ENCODE measurements at regions not wholly inside any gene's neighbourhood (a gene's known extent, or its start where the extent isn't known, plus 50 kb on each side); places are given as distances from the start of the nearest gene placed in this dataset.

DNA sequence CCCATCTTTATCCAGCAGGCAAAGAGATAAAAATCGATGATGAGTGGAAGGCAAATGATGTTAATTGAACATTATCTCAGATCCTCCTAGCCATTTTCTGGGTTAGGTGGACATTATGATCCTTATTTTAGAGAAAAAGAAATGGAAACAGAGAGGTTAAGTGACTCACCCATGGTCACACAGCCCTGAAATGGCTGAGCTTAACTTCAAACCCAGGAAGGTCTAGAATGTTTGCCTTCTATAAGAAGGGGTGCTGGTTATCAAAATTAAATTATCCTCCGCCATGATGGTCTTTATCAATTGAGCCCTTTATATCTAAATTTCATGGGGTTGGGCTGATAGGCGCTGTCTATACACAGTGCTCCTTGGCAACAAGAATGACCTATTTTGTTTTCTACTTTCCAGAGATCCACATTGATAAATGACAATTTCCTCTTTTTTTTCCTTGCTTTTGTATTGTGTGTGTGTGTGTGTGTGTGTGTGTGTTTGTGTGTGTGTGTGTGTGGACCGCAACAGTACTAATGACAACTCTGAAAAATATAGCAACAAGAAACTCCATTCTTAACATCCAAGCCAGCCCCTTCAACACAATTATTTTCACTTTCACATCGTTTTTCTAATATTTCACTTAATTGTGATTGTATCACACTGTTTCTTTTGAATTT is 571.9 kb downstream of the VRK1 start:
- DNase-seq: no peak

DNA sequence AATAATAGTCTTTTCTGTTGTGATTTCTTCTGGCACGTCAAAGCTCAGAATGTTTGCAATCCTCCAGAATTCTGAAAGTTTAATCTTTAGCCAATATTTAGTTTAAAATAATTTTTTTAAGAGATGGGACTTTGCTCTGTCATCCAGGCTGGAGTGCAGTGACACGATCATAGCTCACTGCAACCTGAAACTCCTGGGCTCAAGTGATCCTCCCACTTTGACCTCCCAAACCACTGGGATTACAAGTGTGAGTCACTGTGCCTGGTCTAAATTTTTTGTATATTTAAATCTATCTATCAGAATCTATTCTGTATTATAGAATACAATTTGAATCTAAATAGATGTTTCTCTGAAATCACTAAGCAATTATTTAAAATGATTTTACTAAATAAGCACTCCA is 572.7 kb downstream of the VRK1 start:
- DNase-seq: no peak

DNA sequence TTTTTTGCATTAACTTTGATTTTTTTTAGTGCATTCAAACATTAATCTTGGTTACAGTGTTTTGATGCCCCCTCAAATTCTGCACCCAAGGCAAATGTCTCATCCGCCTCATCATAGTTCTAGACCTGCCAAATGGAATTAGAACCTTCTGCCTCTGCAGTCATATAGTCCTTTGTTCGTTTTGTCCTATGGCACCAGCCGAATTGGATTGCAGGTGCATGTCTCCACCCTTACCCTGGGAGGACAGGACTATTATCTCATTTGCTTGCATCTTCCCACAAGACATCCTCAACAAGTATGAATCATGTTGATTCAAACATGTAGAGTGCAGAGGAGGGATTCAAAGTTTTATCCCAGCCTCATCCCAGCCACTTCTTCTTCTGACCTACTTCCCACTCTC is 579.1 kb downstream of the VRK1 start:
- no peak for DNase-seq

DNA sequence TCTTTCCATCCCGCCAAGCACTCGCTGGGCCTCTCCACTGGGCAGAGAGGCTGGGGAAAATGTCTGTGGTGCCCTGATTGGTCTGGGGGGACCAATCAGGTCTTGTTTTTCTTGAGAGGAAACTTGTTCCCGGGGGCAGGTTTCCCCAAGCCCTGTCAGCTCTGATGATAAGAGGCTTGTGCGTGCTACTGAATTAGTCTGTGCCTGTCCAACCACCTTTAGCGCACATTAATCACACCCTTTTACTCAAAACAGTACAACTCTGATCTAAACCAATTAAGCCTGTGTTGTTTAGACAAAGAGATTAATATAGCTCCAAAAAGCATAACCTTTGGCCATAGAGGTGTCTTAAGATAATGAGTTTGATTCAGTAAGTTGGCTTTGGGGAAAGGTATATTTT is 580.4 kb downstream of the VRK1 start:
- DNase-seq: no peak

DNA sequence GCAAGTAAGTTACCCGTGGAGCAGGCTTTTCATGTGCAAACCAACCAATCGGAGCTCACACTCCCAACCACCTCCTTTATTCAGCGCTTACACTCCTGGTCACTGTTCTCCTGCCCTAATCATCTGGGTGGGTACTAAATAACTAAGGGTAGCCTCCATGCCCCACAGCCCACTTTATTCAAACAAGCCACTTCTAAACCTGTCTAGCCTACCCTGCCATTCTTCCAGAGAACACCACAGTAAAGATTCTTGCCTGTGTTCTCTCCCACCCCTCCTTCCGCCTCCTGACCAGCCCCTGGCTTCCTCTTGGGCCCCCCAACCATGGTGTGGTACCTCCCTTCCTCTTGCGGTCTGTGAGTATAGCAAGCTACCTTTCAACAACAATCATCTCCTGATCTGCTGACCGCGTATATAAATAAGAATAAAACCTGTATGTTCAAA is 581.9 kb downstream of the VRK1 start:
- no peak for DNase-seq

DNA sequence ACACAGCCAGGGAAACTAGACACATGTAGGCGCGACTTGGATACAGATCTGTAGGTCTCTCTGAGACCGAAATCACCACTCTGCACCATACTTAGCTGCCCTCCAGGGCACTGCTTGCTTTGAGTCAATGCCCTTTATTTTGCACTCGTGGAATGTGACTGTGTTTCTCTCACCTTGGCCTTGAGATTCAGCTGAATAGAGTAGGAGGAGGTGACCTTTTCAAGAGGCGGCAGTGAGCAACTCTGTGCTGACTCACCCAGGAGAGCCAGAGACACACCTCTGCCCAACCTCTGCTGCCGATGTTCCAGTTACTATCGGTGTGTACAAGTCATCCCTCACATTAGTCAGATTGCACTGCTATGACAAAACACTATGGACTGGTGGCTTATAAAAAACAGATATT is 583.4 kb downstream of the VRK1 start:
- DNase-seq: no peak

DNA sequence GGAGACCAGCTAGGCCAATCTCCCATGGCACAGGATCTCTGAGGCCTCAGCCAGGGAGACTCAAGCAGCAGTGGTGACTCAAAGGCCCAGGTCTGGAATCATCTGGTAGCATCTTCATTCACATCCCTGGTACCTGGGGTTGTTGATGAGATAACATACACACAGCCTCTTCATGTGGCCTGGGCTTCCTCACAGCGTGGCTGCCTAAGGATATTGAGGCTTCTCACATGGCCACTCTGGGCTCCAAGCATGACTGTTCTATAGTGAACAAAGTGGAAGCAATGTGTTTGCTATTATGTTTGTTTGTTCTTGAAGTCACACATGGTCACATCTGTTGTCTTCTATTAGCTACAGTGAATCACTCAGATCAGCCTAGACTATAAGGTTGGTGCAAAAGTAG is 584.1 kb downstream of the VRK1 start:
- DNase-seq: no peak

DNA sequence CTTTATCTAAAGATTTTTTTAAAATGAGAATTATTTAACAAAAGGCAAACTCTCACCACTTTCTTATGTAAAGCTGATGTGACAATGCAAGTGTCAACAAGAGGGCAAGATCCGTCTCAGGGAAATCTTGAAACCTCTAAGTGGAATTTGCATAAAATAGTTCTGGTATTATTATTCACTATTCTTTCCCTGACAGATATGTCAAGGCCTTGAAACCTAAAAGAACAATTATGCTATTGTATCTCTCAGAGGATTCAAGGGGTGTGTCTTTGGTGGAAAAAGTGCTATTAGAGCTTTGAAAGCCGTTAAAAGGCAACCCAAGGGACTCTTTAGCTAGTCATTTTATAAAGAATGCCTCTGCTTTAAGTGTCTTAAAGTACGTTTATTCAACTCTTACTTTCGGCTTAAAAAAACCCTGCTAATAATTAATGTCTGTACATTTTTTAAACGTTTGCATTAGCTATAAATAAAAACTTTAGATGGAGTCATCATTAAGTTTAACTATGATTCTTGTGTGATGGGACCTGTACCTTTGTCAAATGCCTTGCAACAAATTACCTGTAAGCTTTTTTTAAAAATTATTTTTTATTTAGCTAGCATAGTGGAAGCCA is 585.5 kb downstream of the VRK1 start:
- DNase-seq: no peak

DNA sequence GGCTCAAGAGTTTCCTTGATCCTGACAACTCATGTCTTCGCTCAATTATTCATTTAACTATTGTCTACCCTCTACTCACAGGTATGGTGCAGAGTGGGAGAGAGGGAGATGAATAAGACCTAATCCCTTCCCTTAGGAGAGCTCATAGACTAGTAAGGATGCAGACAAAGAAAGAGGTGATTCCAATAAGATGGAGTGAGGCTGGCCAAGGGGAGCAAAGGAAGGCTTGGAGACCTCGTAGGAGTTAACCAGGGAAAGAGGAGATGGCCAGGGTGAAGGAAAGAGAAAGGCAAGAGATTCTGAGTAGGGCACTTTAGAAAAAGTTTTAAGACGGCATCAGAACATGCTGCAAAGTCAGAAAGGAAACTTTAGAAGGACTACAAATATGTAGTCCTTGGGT is 588.5 kb downstream of the VRK1 start:
- DNase-seq: no peak

DNA sequence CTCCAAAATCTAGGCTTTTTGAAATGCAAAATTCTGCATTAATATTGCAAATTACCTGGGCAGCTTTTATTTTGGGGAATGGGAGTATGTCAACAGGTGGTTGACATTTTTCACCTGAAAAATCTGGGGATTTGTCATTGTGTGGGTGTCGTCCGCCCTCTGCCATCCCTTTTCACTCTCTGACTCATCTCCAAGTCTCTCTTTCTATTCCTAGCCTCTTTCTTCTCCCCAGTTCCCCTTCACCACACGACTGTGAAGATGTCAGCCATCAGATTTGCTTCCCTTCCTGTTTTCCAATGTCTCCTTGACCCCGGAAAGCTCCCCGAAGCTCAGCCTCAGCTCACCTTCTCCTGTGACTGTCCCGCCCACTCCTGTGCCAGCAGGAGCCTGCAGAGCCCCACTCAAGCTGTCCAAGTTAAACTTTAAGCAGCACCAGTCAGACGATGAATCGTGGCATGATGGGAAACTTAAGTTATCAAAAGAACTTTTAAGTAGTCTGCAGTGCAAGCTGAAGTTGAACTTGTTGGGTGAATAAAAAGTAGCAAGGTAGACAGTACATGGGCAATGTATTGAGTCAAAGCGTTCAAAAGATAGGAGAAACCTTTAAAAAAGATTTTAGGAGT is 590.2 kb downstream of the VRK1 start:
- DNase-seq: no peak

DNA sequence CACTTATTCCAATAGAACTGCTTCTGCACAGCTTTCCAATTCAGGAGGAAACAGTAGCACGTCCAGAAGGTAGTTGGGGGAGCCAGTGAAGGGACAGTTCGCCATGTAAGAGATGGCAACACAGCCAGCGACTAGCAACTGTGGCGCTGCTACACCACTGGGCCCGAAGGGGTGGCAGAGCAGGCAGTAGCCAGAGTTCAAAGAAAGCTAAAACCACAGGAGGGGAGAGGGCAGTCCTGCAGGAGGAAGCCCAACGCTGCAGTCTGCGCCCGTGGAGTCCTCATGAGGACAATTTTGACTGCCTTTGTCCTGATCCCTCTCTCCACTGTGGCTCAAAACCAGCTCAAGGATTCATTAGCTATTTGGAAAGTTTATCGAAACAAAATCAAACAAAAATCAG is 591.2 kb downstream of the VRK1 start:
- DNase-seq: no peak

DNA sequence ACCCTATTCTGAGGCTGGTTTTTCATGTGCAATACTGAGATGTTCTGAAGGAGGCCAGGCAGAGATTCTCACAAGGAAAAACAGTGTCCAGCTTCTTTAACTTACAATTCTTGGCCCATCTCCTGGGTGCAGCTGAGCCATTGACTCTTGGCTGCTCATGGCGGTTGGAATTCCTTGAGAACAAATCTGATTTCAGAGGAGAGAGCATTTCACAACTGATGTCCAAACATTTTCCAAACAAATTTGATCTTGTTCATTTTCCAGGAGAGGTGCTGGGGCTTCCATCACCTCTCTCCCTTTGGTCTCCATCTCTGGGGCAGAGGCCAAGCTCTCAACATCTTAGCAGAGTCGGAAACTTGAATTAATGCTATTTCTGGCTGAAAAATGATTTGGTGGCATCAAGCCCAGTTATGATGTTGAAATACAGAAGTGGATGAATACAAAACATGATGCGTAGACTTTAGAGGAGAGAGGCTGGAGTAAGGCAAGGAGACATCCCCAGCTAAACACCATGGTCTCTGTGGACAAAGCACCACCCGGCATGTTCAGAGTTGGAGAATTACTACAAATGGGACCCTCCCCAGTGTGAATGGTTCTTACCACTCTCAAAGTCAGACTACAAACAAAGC is 593.0 kb downstream of the VRK1 start:
- no peak for DNase-seq

DNA sequence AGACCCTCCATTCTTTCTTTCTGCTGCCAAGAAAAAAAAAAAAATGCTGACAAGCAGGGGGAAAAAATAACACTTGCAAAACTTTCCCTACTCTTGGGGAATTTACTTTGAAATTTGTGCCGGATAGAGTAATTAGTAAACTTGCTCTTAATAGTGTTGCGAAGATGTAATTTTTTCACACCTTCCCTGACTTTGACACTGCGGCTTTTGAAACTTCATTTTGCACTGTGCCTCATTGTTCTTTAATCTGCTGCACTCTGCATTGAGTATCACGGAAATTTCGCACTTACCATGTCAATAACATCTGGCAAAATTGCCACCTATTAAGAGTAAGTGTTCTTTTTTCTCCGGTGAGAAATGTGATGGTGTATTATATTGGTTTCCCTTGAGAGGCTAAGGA is 596.1 kb downstream of the VRK1 start:
- DNase-seq: no peak

DNA sequence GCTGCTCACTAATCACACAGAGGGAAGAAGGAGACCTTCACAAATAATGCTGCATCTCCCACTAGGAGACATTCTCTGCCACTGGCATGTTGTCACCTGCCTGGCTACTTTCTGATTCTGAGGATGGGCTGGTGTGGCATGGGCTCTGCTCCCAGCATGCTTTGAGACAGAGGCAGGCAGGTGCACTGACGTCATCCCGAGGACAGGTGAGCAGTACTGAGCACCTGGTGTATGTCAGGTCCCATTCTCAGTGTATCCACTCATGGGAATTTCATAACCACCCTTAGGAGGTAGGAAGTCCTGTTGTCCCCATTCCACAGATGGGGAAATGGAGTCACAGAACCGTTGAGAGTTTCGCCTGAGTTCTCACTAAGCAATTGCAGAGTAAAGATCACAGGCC is 597.9 kb downstream of the VRK1 start:
- DNase-seq: no peak

DNA sequence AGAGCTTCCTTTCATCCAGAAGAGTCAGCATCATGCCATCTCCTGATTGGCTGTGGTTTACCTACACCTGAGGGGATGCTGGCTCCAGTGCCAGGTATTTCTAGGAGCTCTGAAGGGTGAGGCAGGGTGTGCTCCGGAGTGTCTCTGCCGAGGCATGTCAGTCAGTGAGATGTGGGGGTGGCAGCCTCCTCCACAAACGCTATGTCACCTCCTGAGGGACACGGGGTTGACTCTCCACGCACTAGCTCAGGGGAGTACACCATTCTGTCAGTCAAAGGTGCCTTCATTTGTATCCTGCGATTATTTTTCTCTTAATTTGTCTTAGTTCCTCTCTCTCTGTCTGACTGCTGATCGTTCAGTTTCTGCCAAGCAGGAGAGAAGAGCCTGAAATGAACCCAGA is 604.5 kb downstream of the VRK1 start:
- DNase-seq: no peak

DNA sequence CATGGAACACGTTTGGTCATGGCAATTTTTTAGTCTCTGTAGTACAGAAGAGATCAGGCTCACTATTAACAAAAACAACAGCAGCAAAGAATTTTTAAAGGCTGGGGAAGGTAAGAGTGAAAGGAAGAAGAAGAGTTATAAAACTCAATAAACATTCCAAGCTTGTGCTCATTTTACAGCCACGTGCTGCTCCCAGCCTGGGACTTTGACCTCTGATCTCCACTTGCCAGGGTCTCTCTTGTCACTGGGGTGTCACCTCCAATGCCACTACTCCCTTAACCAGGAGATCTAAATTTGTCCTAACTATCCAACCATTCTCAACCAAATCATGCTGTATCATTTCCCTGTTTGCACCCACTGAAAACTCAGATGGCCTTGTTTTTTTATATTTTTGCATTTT is 605.1 kb downstream of the VRK1 start:
- DNase-seq: no peak

DNA sequence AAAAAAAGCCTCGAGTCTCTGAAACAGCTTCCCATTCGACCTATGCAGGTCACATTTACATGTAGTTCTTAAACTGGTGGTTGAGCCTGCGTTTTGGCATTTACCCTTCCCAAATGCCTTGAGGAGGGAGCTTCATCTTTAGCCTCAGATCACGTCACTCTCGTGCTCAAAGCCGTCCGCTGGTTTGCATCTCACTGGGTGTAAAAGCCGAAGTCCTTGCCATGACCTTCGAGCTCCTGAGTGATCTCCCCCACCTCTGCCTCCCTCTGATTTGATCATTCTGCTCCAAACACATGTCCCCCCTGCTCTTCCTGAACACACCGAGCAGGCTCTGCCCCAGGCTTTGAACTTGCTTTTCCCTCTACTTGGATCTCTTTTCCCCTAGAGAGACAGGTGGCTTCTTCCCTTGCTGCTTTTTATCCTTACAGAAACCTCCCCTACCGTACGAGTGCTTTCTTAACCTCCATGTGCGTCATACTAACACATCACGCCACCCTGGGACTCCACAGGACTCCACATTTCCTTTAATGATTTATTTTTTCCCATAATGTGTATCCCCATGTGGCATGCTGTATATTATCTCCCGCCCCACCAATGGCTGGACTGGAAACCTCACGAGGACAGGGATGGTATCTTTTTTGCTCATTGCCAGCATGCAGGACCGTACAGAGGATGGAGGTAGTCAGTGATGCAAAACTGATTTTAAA is 610.7 kb downstream of the VRK1 start:
- DNase-seq: no peak

DNA sequence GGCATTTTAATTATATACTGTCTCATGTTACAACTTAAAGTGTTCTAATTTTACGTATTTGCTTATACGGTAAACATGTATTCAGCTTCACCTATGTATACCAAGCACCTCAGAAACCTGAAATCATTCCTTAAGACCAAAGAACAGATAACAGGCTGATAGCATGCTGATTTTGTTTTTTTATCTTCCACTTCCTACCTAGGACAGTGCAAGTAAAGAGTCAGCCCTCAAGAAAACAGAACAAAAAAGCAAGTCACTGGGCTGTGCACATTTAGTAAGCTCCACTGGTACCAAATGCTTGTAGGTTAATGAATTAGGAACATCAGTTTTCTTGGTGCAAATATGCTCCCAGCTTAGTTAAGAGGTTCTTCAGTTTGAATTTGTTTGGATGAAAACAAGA is 611.3 kb downstream of the VRK1 start:
- no peak for DNase-seq

DNA sequence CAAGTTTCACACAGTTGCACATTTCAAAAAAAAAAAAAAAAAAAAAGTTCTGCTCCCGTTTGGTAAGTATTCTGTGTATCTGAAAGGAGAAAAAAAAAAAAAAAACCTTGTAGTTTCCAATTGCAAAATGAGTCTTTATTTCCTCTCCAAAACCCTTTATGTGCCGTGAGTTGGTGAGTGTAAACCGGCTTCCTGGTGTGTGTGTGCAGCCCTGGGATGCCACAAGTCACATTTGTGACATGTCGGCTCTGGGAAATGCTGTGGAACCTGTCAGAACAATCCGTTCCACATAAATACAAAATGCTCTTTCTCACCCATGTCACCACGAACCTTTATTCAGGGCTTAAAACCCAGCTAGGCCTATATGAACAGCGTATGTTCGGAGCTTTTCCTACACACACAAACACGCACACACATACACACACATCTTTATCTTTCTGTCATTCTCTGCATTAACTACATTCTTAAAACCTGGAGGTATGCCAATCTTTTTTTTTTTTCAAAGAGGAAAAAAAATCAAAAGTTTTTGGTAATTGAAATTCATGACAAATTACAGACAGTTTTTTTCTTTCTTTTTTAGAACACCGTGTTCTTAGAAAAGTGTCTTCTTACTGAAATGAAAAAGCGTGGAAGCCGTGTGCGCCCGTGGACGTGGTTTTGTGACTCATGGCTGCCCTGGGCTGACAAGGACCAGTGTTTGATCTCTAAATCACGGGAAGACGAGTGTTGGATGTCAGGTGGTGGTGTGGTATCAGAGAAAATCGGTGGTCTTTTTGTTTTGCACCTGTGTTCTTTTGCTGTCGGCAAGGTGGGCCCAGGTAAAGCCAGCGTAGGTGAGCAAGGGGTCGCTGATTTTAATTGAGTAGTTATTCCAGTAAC is 612.0 kb downstream of the VRK1 start:
- no peak for DNase-seq

DNA sequence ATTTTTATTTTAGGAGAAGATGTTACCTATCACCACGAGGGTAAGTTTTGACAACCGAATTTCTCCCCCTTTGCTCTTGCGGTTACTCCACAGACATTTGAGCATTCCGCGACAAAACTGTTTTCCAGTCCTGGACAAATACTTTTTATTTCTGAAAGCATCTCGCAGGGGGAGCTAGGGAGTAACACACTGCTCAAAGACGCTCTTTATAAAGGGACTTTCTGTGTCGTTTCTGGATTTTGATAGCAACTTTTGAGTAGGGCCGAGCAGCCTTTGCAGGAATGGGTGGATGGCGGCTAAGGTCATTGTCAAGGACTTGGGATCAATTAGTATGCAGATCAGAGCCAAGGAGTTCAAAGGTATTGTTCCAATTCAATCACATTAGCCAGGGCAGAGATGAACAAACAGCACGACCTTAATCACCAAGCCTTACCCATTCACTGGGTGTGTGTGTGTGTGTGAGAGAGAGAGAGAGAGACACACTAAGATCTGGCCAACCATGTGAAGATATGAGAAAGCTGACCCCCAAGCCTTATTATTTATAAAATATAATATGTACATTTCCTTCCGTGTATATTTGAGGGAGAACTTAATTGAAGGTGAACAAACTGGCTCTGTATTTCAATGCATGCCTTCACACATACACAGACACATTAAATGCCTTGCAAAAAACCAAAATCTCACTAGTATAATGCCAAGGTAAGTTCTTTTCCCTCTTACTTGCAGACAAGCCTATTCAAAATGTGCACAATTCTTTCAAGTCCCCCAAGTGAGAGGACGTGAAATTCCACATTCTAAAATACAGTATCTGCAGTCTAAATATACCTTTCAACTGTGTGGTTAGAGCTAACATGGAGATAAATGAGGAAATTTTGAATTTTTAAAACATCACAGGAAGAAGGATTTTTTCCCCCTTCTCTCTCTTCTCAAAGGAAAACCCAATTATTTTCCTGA is 613.8 kb downstream of the VRK1 start:
- DNase-seq: no peak

DNA sequence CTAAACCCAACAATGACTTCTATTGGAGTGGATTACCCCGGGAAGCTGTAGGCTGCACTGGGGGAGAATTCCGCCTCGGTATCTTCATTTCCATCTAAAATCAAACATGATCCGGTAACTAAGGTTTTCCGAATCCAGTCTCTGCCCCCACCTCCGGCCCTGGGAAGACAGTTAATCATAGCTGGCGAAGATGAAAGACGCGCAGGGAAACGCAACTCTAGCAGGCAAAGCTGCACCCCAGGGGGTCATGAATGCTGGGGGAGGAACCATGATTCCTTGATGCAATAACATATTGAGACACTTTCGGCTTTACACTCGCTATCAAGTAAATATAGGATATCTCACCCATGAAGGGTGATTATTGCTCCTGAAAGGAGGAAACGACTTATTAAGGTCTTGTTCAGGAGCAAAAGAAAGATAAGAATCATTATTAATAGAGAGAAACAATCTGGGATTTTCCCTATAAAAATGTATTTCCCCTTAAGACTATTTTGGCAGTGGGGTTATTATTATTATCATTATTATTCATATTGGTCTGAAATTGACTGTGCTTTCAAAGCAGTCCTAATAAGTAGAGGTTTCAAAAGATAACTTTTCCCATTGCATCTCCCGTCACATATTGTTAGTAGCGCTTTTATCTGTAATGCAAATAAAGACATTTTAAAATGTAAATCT is 614.9 kb downstream of the VRK1 start:
- no peak for DNase-seq
